ENCODE measurements at regions not wholly inside any gene's neighbourhood (a gene's known extent, or its start where the extent isn't known, plus 50 kb on each side); places are given as distances from the start of the nearest gene placed in this dataset.

GRCh38 chr2:5234563-5234962 is 457.6 kb upstream of the SOX11 start:
- H3K4me3 ChIP-seq (replicated peaks; ENCODE audit: low read depth, low read length), result no peak overlapping the region
- no peak for TF ChIP-seq CTCF (IDR thresholded peaks at IDR 0.05; ENCODE audit: low read depth, low read length, missing control alignments)
- DNase-seq (ENCODE audit: extremely low read depth, low read depth), result no peak

GRCh38 chr2:5235701-5236100 is 456.5 kb upstream of the SOX11 start:
- TF ChIP-seq CTCF (IDR thresholded peaks at IDR 0.05; ENCODE audit: low read depth, low read length, missing control alignments), result no peak
- DNase-seq (ENCODE audit: extremely low read depth, low read depth), result no peak
- no peak overlapping the region for H3K4me3 ChIP-seq (replicated peaks; ENCODE audit: low read depth, low read length)

GRCh38 chr2:5236249-5236648 is 455.9 kb upstream of the SOX11 start:
- H3K4me3 ChIP-seq (replicated peaks; ENCODE audit: low read depth, low read length), result no peak overlapping the region
- no peak for DNase-seq (ENCODE audit: extremely low read depth, low read depth)
- TF ChIP-seq CTCF (IDR thresholded peaks at IDR 0.05; ENCODE audit: low read depth, low read length, missing control alignments), result no peak

GRCh38 chr2:5242751-5243150 is 449.4 kb upstream of the SOX11 start:
- DNase-seq (ENCODE audit: extremely low read depth, low read depth), result no peak
- H3K4me3 ChIP-seq (replicated peaks; ENCODE audit: low read depth, low read length), result no peak overlapping the region
- TF ChIP-seq CTCF (IDR thresholded peaks at IDR 0.05; ENCODE audit: low read depth, low read length, missing control alignments), result no peak

- no peak overlapping the region for H3K4me3 ChIP-seq (replicated peaks; ENCODE audit: low read depth, low read length)
- no peak for TF ChIP-seq CTCF (IDR thresholded peaks at IDR 0.05; ENCODE audit: low read depth, low read length, missing control alignments)
- DNase-seq (ENCODE audit: extremely low read depth, low read depth), result no peak
Measured at GRCh38 chr2:5250482-5250881, 441.7 kb upstream of the SOX11 start.

- DNase-seq (ENCODE audit: extremely low read depth, low read depth), result no peak
- H3K4me3 ChIP-seq (replicated peaks; ENCODE audit: low read depth, low read length), result no peak overlapping the region
- TF ChIP-seq CTCF (IDR thresholded peaks at IDR 0.05; ENCODE audit: low read depth, low read length, missing control alignments), result no peak
Measured at GRCh38 chr2:5253263-5253662, 438.9 kb upstream of the SOX11 start.

- H3K4me3 ChIP-seq (replicated peaks; ENCODE audit: low read depth, low read length), result no peak overlapping the region
- no peak for DNase-seq (ENCODE audit: extremely low read depth, low read depth)
- TF ChIP-seq CTCF (IDR thresholded peaks at IDR 0.05; ENCODE audit: low read depth, low read length, missing control alignments), result no peak
Measured at GRCh38 chr2:5254791-5255332, 437.3 kb upstream of the SOX11 start.

All from HFF-Myc (cell line).